ENCODE measurements at regions not wholly inside any gene's neighbourhood (a gene's known extent, or its start where the extent isn't known, plus 50 kb on each side); places are given as distances from the start of the nearest gene placed in this dataset.

- DNase-seq = no peak
Observed at GRCh38 chr2:78315368-78315767, 710.1 kb upstream of the REG3G start.

DNA sequence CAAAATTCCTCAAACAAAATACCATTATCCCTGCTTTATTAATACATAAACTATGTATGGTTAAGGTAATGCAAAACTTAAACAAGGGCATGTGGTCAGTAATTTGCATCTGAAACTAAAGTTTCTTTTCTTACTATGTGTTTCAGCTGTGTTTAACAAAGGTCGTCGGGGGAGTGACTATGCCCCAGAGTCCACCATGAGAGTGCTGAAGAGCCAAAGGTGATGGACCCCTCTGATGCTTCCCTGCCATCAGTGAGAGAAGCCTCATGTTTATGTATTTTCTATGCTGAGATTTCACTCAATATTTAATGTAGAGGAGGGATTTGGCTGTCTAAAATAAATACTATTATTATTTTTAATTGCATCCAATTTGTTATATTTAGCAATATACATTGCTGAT is 707.2 kb upstream of the REG3G start:
- no peak for DNase-seq

- no peak for DNase-seq
Observed at GRCh38 chr2:78330193-78330592, 695.3 kb upstream of the REG3G start.

DNA sequence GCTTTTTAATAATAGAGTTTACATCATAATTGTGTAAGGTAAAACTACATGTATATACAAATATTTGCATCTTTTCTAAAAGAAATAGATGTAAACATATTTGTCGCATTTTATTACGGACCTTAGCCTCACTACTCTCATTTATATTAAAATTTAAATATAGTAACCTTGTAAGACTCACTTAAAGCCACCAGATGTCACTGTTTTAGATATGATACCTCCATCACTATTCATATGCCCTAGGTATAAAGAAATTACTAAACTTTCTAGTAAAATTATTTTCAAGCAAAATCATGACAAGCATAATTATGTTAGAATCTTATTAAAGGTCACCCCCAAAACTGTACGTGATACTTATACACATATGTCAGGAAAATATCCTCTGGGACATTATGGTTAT is 674.3 kb upstream of the REG3G start:
- no peak for DNase-seq

- no peak for DNase-seq
Observed at GRCh38 chr2:78353168-78353567, 672.3 kb upstream of the REG3G start.

DNA sequence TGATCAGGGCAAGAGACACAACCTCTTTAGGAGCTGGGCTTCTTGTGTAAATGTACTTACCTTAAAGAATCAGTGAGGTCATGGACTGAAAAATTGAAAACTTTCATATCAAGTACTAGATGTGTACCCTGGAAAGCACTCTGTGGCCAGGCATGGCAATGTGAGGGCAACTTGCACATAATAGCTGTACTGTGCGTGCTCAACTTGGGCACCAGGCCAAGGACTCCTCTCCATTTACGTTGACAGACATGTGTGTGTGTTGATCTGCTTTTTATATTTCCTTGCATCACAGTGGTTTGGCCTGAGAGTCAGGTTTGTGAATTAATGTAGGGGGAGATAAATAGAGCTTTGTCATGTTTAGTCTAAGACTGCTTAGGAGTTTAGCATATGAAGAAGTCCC is 669.5 kb upstream of the REG3G start:
- DNase-seq = no peak

DNA sequence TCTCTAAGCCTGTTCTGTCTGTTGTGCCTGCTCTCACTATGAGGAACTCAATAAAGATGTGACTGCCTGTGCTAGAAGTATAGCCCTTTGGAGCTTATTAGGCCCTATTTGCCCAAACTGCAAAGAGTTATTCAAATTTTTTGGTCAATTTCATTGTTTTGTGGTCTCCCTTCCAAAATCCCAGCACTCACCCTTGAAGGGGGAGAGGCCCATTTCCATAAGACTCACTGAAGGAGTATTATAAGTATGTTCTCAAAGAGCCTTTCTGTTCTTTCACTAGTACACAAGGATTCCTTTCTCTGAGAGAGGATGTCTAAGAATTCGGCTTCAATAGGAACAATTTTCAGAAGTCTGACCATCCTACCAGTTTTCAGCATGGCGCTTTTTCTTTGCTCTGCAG is 641.9 kb upstream of the REG3G start:
- no peak for DNase-seq

DNA sequence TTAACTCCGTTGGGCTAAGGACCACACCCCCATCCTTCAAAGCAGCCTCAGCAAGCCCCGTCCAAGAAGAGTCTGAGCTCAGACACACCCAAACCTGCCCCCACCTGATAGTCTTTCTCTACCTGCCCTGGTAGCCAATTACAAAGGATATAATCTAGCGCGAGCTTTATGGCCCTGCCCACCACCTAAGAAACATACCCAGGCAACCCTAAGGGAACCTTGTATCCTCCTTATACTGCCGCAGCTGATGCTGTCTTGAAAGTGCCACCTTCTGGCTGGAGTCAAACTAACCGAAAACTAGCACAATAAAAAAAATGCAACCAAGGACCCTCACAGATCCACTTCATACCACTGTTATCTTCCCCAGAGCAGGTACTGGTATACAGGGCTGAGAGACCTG is 628.3 kb upstream of the REG3G start:
- DNase-seq = no peak

DNA sequence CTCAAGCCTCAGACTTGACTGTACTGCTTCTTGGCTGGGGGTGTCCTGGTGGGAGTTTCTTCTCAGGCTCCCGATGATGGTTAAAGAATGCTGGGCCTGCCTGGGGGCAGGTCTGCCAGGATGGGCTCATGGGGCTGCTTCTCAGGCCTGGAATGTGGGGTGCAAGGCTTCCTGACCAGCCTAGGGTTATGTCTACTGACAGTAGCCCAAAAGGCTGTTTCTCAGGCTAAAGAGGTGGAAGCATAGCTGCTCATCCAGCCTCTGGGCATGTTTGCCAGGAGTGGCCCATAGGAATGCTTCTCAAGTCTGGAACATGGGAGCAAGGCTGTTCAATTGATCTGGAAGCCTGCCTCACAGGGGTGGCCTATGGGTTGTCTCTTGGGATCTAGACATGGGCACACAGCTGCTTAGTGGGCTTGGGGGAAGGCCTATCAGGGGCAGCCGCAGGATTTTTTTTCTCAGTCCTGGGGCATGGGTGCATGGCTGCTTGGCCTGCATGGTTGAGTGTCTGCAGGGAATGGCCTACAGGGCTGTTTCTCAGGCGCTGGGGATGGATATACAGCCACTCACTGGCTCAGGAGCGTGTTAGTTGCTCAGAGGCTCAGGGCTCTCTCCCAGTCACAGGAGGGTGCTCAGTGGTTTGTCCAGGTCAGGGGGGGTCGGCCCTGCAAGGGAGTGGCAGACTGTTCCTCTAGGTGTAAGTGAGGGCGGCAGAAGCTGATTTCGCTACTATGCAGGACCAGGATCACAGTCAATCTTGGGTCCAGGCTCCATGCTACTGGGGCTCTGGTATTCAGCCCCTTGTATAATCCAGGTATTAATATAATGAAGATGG is 617.3 kb upstream of the REG3G start:
- DNase-seq = no peak

DNA sequence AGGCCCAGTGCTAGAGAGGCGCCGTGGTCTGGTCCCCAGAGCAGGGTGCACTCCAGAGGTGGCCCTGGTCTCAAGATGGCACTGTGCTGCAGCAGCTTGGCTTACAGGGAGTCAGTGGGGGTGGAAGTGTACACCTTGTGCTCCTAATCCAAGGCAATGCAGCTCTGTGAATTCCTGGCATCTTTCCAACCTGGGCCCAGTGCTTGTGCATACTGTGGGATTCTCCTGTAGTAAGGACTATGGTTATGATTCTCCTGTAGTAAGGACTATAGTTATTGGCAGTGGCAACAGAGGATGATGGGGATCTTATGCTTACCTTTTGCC is 616.7 kb upstream of the REG3G start:
- DNase-seq = no peak

- no peak for DNase-seq
Observed at GRCh38 chr2:78411303-78411702, 614.2 kb upstream of the REG3G start.

DNA sequence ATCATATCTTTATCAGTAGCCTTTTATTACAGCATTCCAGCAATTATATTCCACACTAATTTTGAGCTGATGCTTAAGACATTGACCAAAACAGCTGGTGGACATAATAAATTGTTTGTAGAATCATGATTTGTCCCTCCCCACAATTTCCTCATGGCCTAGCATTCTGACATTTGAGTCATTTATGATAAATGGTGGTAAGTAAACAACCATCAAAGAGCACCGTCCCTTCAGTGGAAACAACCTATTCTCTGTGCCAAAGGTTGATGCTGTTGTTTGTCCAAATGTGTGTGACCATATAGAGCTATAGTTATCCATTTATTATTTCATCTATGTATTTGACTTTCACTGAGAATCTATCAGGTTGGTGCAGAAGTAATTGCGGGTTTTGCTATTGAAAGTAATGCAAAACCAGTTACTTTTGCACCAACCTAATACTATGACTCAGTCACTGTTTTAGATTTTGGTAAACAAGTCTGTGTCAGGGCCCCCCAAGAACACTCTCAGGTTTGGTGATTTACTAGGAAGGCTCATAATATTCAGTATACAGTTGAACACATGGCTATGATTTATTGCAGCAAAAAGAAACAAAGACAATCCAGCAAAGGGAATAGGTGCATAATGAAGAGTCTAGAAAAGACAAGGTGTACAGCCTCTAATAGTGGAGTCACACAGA is 608.7 kb upstream of the REG3G start:
- DNase-seq = no peak

DNA sequence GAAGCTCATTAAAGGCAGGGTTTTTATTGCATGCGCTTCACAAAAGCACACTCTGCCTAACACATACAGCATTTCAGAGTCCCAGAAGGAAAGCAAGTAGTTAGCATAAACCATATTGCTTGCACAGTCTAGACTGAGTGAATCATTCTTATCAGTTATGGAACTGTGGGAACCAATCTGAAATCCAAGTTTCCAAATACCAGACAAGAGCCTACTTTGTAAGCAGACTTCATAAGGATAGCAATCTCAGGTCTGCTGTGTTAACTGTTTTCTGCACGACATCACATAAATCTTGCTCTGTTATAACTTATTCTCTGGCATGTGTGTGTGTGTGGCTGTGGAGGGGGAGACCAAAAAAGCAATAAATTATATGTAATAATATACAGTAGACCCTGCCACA is 608.1 kb upstream of the REG3G start:
- no peak for DNase-seq

- no peak for DNase-seq
Observed at GRCh38 chr2:78418021-78418420, 607.5 kb upstream of the REG3G start.

DNA sequence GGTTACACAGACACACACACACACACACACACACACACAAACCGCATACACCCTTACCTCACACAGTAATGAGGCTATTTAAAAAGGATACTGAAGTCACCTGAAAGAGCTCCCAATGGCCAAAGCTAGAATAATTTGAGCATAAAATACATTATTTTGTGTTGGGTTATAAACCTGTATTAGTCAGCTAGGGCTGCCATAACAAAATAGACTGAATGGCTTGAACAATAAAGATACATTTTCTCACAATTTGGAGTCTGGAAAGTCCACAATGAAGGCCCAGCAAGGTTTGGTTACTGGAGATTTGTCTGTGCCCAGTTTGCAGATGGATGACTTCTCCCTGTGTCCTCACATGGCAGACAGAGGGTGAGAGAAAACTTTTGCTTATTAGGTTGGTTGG is 605.4 kb upstream of the REG3G start:
- no peak for DNase-seq

DNA sequence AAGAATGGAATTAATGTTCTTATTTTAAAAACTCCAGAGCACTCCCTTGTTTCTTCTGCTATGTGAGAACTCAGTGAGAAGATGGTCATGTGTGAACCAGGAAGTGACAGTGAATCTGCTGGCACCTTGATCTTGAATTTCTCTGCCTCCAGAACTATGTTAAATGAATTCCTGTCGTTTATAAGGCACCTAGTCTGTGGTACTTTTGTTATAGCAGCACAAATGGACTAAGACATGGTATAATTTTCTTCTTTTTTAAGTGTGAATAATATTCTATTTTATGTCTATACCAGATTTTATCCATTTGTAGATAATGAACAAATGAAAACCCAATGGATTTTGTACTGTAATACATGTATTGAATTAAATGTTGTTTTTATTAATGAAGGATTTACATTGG is 601.9 kb upstream of the REG3G start:
- DNase-seq = no peak

DNA sequence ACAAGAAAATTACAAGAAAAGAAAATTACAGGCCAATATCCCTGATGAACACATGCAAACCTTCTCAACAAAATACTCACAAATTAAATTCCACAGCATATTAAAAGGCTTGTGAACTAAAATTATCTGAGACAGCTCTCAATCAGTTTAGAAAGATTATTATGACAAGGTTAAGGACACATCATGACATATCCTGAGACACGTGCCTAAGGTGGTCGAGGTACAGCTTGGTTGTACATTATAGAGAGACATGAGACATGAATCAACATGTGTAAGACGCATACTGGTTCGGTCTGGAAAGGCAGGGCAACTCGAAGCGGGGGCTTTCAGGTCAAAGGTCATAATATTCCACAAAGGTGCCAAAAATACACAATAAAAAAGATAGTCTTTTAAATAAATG is 598.3 kb upstream of the REG3G start:
- DNase-seq = no peak

DNA sequence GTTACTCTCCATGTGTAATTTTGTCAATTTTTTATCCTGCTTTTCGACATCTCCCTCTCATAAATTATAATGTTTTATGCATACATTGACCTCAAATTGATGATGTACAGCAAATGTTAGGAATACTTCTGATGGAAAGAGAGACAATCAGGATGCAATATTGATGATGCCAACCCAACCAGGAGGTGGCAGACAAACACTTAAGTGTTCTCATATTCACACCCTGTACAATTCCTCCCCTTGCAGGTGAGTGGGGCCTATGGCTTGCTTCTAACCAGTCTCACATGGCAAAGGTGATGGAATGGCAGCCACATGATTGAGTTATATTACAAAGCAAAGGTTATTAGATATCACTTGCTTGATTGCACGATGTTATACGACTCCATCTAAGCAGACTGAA is 594.3 kb upstream of the REG3G start:
- DNase-seq = no peak

DNA sequence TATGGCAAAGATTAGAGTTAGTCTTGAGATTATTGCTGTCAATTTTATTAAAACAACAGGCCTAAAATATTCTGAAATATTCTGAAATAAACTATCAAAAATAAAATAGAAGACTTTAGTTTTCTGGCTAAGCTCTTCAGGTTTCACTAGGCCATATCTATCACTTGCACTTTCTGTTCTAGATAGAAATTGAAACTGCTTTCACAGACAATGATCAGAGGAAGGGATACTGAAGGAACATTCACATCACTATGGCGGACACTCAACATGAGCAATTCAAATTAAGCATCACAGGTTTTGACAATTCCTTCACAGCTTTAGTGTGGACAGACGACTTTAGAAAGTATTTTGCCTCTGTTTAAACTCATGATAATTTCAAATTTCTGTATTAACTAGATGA is 586.4 kb upstream of the REG3G start:
- no peak for DNase-seq

DNA sequence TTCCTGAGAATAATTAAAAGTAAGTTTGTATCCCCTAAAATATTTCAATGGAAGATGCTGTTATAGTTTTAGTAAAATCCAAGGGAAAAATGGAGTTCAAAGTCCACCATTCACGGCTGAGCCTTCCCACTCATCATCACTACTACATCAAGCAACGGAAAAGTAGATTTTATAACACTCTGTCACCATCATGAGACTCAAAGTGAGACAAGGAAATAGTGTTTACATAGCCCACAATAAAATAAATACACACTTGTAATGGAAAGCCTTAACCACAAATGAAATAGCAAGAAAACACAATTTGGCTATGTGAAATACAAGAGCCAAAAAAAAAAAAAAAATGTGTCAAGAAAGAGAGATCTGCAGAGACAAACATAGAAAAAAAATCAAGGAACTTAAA is 569.9 kb upstream of the REG3G start:
- no peak for DNase-seq

DNA sequence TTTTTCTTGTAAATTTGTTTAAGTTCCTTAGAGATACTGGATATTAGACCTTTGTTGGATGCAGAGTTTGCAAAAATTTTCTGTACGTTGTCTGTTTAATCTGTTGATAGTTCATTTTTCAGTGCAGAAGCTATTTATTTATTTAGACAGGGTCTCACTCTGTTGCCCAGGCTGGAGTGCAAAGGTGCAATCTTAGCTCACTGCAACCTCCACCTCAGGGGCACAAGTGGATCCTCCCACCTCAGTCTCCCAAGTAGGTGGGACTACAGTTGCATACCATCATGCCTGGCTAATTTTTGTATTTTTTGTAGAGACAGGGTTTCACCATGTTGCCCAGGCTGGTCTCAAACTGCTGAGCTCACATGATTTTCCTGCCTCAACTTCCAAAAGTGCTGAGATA is 568.2 kb upstream of the REG3G start:
- no peak for DNase-seq

- no peak for DNase-seq
Observed at GRCh38 chr2:78465707-78466106, 559.8 kb upstream of the REG3G start.

DNA sequence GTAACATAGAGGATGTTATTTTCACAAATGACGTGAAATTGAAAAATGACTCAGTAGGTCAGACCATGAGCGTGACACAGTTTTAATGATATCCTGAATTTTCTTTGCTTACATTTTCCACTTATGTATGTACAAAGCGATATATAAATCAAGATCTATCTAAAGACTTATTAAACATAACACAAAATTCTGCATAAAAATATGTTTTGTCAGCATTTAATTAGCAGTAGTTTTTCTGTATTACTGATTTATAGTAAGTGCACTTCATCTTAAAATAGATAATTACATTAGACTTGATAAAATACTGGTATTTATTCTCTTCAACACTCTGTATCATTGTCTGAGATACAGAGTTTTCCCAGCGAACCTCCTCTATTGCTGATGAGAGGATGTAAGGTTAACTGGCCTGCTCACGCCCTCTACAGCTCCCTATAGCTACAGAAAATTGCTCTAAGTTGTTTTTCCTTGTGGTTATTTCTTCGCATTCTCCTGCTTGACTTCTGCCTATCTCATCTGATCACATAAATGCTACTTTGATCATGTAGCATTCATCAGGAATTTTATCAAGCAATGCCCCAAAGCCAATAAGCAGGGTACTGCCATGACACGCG is 548.8 kb upstream of the REG3G start:
- no peak for DNase-seq

- no peak for DNase-seq
Observed at GRCh38 chr2:78486565-78486964, 538.9 kb upstream of the REG3G start.

- no peak for DNase-seq
Observed at GRCh38 chr2:78498125-78498524, 527.4 kb upstream of the REG3G start.
